ENCODE measurements at regions not wholly inside any gene's neighbourhood (a gene's known extent, or its start where the extent isn't known, plus 50 kb on each side); places are given as distances from the start of the nearest gene placed in this dataset.

GRCh38 chr2:236847023-236847422 lies 238.7 kb upstream of the COPS8 start:
- H3K36me3 Mint-ChIP-seq (ENCODE audit: insufficient read depth in 2 of 2) = no peaks in the 10 kb centered on the region
- H3K4me3 Mint-ChIP-seq = no peak overlapping the region
- DNase-seq (no peak), ATAC-seq (replicated peaks in 1 of 2) (no peak)
- no peaks in the 10 kb centered on the region for H3K4me1 Mint-ChIP-seq (ENCODE audit: low read depth)
- peaks cover 7% of the 10 kb centered on the region for H3K27me3 Mint-ChIP-seq (ENCODE audit: low read depth)
- H3K27ac Mint-ChIP-seq = no peak overlapping the region
- no peaks in the 10 kb centered on the region for H3K9me3 Mint-ChIP-seq

- H3K36me3 Mint-ChIP-seq (ENCODE audit: insufficient read depth in 2 of 2) = no peaks in the 10 kb centered on the region
- no peak overlapping the region for H3K4me3 Mint-ChIP-seq
- H3K27me3 Mint-ChIP-seq (ENCODE audit: low read depth) = peaks cover 7% of the 10 kb centered on the region
- DNase-seq (no peak), ATAC-seq (replicated peaks in 1 of 2) (no peak)
- no peak overlapping the region for H3K27ac Mint-ChIP-seq
- no peaks in the 10 kb centered on the region for H3K4me1 Mint-ChIP-seq (ENCODE audit: low read depth)
- H3K9me3 Mint-ChIP-seq = no peaks in the 10 kb centered on the region
These were observed 238.0 kb upstream of the COPS8 start for GRCh38 chr2:236847538-236848263.

- no peak overlapping the region for H3K27ac Mint-ChIP-seq
- H3K4me3 Mint-ChIP-seq = no peak overlapping the region
- H3K4me1 Mint-ChIP-seq (ENCODE audit: low read depth) = no peaks in the 10 kb centered on the region
- ATAC-seq (replicated peaks in 1 of 2) (no peak), DNase-seq (no peak)
- H3K9me3 Mint-ChIP-seq = no peaks in the 10 kb centered on the region
- H3K27me3 Mint-ChIP-seq (ENCODE audit: low read depth) = peaks cover 7% of the 10 kb centered on the region
- H3K36me3 Mint-ChIP-seq (ENCODE audit: insufficient read depth in 2 of 2) = no peaks in the 10 kb centered on the region
These were observed 237.2 kb upstream of the COPS8 start for GRCh38 chr2:236848501-236848900.

GRCh38 chr2:236849508-236849907 lies 236.2 kb upstream of the COPS8 start:
- no peaks in the 10 kb centered on the region for H3K9me3 Mint-ChIP-seq
- peaks cover 7% of the 10 kb centered on the region for H3K27me3 Mint-ChIP-seq (ENCODE audit: low read depth)
- ATAC-seq (replicated peaks in 1 of 2) = peak in 1 of 2 donors; percentile 60
- H3K4me1 Mint-ChIP-seq (ENCODE audit: low read depth) = no peaks in the 10 kb centered on the region
- no peaks in the 10 kb centered on the region for H3K36me3 Mint-ChIP-seq (ENCODE audit: insufficient read depth in 2 of 2)
- no peak overlapping the region for H3K4me3 Mint-ChIP-seq
- no peak overlapping the region for H3K27ac Mint-ChIP-seq
- DNase-seq = no peak

GRCh38 chr2:236849940-236850339 lies 235.7 kb upstream of the COPS8 start:
- Mint-ChIP-seq H3K27ac (no peak overlapping the region), H3K4me3 (no peak overlapping the region), H3K36me3 (ENCODE audit: insufficient read depth in 2 of 2) (no peaks in the 10 kb centered on the region), H3K9me3 (no peaks in the 10 kb centered on the region), H3K4me1 (ENCODE audit: low read depth) (no peaks in the 10 kb centered on the region), H3K27me3 (ENCODE audit: low read depth) (peaks cover 7% of the 10 kb centered on the region)
- DNase-seq = no peak
- ATAC-seq (replicated peaks in 1 of 2) = no peak

GRCh38 chr2:236851187-236851586 lies 234.5 kb upstream of the COPS8 start:
- Mint-ChIP-seq H3K4me1 (ENCODE audit: low read depth) (no peaks in the 10 kb centered on the region), H3K9me3 (no peaks in the 10 kb centered on the region), H3K4me3 (no peak overlapping the region), H3K27me3 (ENCODE audit: low read depth) (peaks cover 7% of the 10 kb centered on the region), H3K36me3 (ENCODE audit: insufficient read depth in 2 of 2) (no peaks in the 10 kb centered on the region), H3K27ac (no peak overlapping the region)
- ATAC-seq (replicated peaks in 1 of 2) = no peak
- DNase-seq = no peak

GRCh38 chr2:236852100-236852976 lies 233.4 kb upstream of the COPS8 start:
- Mint-ChIP-seq H3K27ac (no peak overlapping the region), H3K9me3 (no peaks in the 10 kb centered on the region), H3K4me3 (no peak overlapping the region), H3K27me3 (ENCODE audit: low read depth) (peaks cover 7% of the 10 kb centered on the region), H3K36me3 (ENCODE audit: insufficient read depth in 2 of 2) (no peaks in the 10 kb centered on the region), H3K4me1 (ENCODE audit: low read depth) (no peaks in the 10 kb centered on the region)
- DNase-seq = no peak
- no peak for ATAC-seq (replicated peaks in 1 of 2)

- Mint-ChIP-seq H3K27me3 (ENCODE audit: low read depth) (peaks cover 7% of the 10 kb centered on the region), H3K36me3 (ENCODE audit: insufficient read depth in 2 of 2) (no peaks in the 10 kb centered on the region), H3K27ac (no peak overlapping the region), H3K4me1 (ENCODE audit: low read depth) (no peaks in the 10 kb centered on the region), H3K9me3 (no peaks in the 10 kb centered on the region), H3K4me3 (no peak overlapping the region)
- DNase-seq = no peak
- ATAC-seq (replicated peaks in 1 of 2) = no peak
These were observed 232.7 kb upstream of the COPS8 start for GRCh38 chr2:236852977-236853374.

- H3K27ac Mint-ChIP-seq = no peak overlapping the region
- peaks cover 7% of the 10 kb centered on the region for H3K27me3 Mint-ChIP-seq (ENCODE audit: low read depth)
- H3K36me3 Mint-ChIP-seq (ENCODE audit: insufficient read depth in 2 of 2) = no peaks in the 10 kb centered on the region
- no peaks in the 10 kb centered on the region for H3K9me3 Mint-ChIP-seq
- no peak for DNase-seq
- no peak for ATAC-seq (replicated peaks in 1 of 2)
- no peaks in the 10 kb centered on the region for H3K4me1 Mint-ChIP-seq (ENCODE audit: low read depth)
- no peak overlapping the region for H3K4me3 Mint-ChIP-seq
These were observed 232.1 kb upstream of the COPS8 start for GRCh38 chr2:236853585-236854051.

- Mint-ChIP-seq H3K4me1 (ENCODE audit: low read depth) (no peaks in the 10 kb centered on the region), H3K4me3 (no peak overlapping the region), H3K36me3 (ENCODE audit: insufficient read depth in 2 of 2) (no peaks in the 10 kb centered on the region), H3K9me3 (no peaks in the 10 kb centered on the region), H3K27ac (no peak overlapping the region), H3K27me3 (ENCODE audit: low read depth) (no peaks in the 10 kb centered on the region)
- ATAC-seq (replicated peaks in 1 of 2) = no peak
- no peak for DNase-seq
These were observed 230.4 kb upstream of the COPS8 start for GRCh38 chr2:236855176-236855865.

- no peak for DNase-seq
- Mint-ChIP-seq H3K27me3 (ENCODE audit: low read depth) (no peaks in the 10 kb centered on the region), H3K4me3 (no peak overlapping the region), H3K9me3 (no peaks in the 10 kb centered on the region), H3K27ac (no peak overlapping the region), H3K4me1 (ENCODE audit: low read depth) (no peaks in the 10 kb centered on the region), H3K36me3 (ENCODE audit: insufficient read depth in 2 of 2) (no peaks in the 10 kb centered on the region)
- no peak for ATAC-seq (replicated peaks in 1 of 2)
These were observed 229.5 kb upstream of the COPS8 start for GRCh38 chr2:236855866-236856847.

GRCh38 chr2:236856848-236857235 lies 228.8 kb upstream of the COPS8 start:
- H3K9me3 Mint-ChIP-seq = no peaks in the 10 kb centered on the region
- H3K27ac Mint-ChIP-seq = no peak overlapping the region
- DNase-seq (no peak), ATAC-seq (replicated peaks in 1 of 2) (no peak)
- no peaks in the 10 kb centered on the region for H3K27me3 Mint-ChIP-seq (ENCODE audit: low read depth)
- H3K36me3 Mint-ChIP-seq (ENCODE audit: insufficient read depth in 2 of 2) = no peaks in the 10 kb centered on the region
- H3K4me1 Mint-ChIP-seq (ENCODE audit: low read depth) = no peaks in the 10 kb centered on the region
- H3K4me3 Mint-ChIP-seq = no peak overlapping the region

All from activated T-cell treated with anti-CD3 and anti-CD28 coated beads, Interleukin-2, amount 50 U/mL, for 72 hours (primary cell).